Thoracic aorta (tissue), 2 donors: ENCODE measurements at regions not wholly inside any gene's neighbourhood (a gene's known extent, or its start where the extent isn't known, plus 50 kb on each side); places are given as distances from the start of the nearest gene placed in this dataset.

ENCODE experiments used
- ATAC-seq: fragments of 150-250 bp; one replicate; pipeline ENCODE4 v1.8.0; 2017; ENCODE audit warnings: low read depth; ENCODE audit not compliant: insufficient number of reproducible peaks, low FRiP score
- DNase-seq: peaks from one replicate; pipeline ENCODE4 v3.0.0-alpha.2; 2020; ENCODE audit warnings: low spot score
- H3K27ac ChIP-seq, 2 donors: fragments of 200-600 bp; sonication (generic); 1 replicate in 1 of 2; 2 replicates in 1 of 2; pipeline ENCODE4 v1.5.1; 2016; ENCODE audit warnings: mild to moderate bottlenecking in 2 of 2, moderate library complexity in 2 of 2
- H3K27me3 ChIP-seq: fragments of 200-600 bp; sonication (generic); replicated peaks from 2 replicates; pipeline ENCODE4 v1.6.0; 2016; ENCODE audit warnings: mild to moderate bottlenecking; ENCODE audit not compliant: insufficient read depth
- H3K36me3 ChIP-seq: fragments of 200-600 bp; sonication (generic); one replicate; pipeline ENCODE4 v1.5.1; 2016
- H3K4me1 ChIP-seq, 2 donors: fragments of 200-600 bp; sonication (generic); 1 replicate in 1 of 2; 2 replicates in 1 of 2; pipeline versions ENCODE4 v1.5.1 to v1.6.0; 2016; ENCODE audit warnings: low read depth in 2 of 2, mild to moderate bottlenecking in 1 of 2; ENCODE audit not compliant: control insufficient read depth in 1 of 2
- H3K4me3 ChIP-seq: fragments of 200-600 bp; sonication (generic); 2 replicates; pipeline ENCODE4 v1.5.1; 2016; ENCODE audit warnings: mild to moderate bottlenecking
- H3K9me3 ChIP-seq: fragments of 200-600 bp; sonication (generic); 2 replicates; pipeline ENCODE4 v1.5.1; 2016
- CTCF ChIP-seq: fragments of 200-600 bp; sonication (generic); IDR thresholded peaks from one replicate; pipeline ENCODE4 v1.5.1; 2019; ENCODE audit warnings: antibody characterized with exemption

GRCh38 chr21:16608209-16608830 lies 878.5 kb downstream of the USP25 start:
- no peak for DNase-seq
- TF ChIP-seq CTCF, result no peak
- no peak for ATAC-seq
- H3K9me3 ChIP-seq, result no peaks in the 10 kb centered on the region
- H3K4me1 ChIP-seq, result no peaks in the 10 kb centered on the region
- no peak overlapping the region for H3K4me3 ChIP-seq
- no peaks in the 10 kb centered on the region for H3K36me3 ChIP-seq
- H3K27me3 ChIP-seq, result no peaks in the 10 kb centered on the region
- no peak overlapping the region for H3K27ac ChIP-seq

GRCh38 chr21:16619281-16619680 lies 889.5 kb downstream of the USP25 start:
- DNase-seq (no peak), ATAC-seq (no peak)
- Histone ChIP-seq H3K36me3 (no peaks in the 10 kb centered on the region), H3K4me3 (no peak overlapping the region), H3K27ac (no peak overlapping the region), H3K9me3 (no peaks in the 10 kb centered on the region), H3K27me3 (no peaks in the 10 kb centered on the region), H3K4me1 (no peaks in the 10 kb centered on the region)
- no peak for TF ChIP-seq CTCF

- H3K4me1 ChIP-seq, result no peaks in the 10 kb centered on the region
- no peaks in the 10 kb centered on the region for H3K27me3 ChIP-seq
- no peak for ATAC-seq
- DNase-seq, result no peak
- H3K36me3 ChIP-seq, result no peaks in the 10 kb centered on the region
- no peak overlapping the region for H3K4me3 ChIP-seq
- no peaks in the 10 kb centered on the region for H3K9me3 ChIP-seq
- TF ChIP-seq CTCF, result no peak
- no peak overlapping the region for H3K27ac ChIP-seq
These were observed 891.1 kb downstream of the USP25 start for GRCh38 chr21:16620786-16621320.

GRCh38 chr21:16624479-16625118 lies 888.2 kb upstream of the CXADR start:
- no peak for TF ChIP-seq CTCF
- Histone ChIP-seq H3K9me3 (no peaks in the 10 kb centered on the region), H3K4me3 (no peak overlapping the region), H3K27ac (no peak overlapping the region), H3K36me3 (no peaks in the 10 kb centered on the region), H3K4me1 (no peaks in the 10 kb centered on the region), H3K27me3 (no peaks in the 10 kb centered on the region)
- no peak for ATAC-seq
- DNase-seq, result no peak

GRCh38 chr21:16625491-16625890 lies 887.4 kb upstream of the CXADR start:
- Histone ChIP-seq H3K36me3 (no peaks in the 10 kb centered on the region), H3K27me3 (no peaks in the 10 kb centered on the region), H3K4me3 (no peak overlapping the region), H3K27ac (no peak overlapping the region), H3K4me1 (no peaks in the 10 kb centered on the region), H3K9me3 (no peaks in the 10 kb centered on the region)
- DNase-seq (no peak), ATAC-seq (no peak)
- no peak for TF ChIP-seq CTCF
